ENCODE measurements at regions not wholly inside any gene's neighbourhood (a gene's known extent, or its start where the extent isn't known, plus 50 kb on each side); places are given as distances from the start of the nearest gene placed in this dataset.

DNA sequence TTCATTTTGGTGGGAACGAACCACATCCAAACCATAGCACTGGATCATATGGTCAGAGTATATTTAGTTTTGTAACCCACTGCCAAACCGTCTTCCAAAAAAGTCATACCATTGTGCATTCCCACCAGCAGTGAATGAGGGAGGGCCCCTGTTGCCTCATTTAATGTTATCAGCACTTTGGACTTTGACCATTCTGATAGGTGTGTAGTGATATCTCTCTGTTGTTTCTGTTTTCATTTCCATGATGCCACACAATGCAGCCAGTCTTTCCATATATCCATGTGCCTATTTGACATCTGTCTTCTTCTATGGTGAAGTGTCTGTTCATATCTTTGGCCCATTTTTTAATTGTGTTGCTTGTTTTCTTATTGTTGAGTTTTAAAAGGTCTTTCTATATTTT, 105.0 kb upstream of the PPP2R2D start:
- TF ChIP-seq, protein P1, sequence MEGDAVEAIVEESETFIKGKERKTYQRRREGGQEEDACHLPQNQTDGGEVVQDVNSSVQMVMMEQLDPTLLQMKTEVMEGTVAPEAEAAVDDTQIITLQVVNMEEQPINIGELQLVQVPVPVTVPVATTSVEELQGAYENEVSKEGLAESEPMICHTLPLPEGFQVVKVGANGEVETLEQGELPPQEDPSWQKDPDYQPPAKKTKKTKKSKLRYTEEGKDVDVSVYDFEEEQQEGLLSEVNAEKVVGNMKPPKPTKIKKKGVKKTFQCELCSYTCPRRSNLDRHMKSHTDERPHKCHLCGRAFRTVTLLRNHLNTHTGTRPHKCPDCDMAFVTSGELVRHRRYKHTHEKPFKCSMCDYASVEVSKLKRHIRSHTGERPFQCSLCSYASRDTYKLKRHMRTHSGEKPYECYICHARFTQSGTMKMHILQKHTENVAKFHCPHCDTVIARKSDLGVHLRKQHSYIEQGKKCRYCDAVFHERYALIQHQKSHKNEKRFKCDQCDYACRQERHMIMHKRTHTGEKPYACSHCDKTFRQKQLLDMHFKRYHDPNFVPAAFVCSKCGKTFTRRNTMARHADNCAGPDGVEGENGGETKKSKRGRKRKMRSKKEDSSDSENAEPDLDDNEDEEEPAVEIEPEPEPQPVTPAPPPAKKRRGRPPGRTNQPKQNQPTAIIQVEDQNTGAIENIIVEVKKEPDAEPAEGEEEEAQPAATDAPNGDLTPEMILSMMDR (IDR thresholded peaks at IDR 0.05) = no peak
- TF ChIP-seq POLR2A (IDR thresholded peaks at IDR 0.05) = no peak

All from body of pancreas (tissue), 4 donors.